ENCODE measurements at regions not wholly inside any gene's neighbourhood (a gene's known extent, or its start where the extent isn't known, plus 50 kb on each side); places are given as distances from the start of the nearest gene placed in this dataset.

DNA sequence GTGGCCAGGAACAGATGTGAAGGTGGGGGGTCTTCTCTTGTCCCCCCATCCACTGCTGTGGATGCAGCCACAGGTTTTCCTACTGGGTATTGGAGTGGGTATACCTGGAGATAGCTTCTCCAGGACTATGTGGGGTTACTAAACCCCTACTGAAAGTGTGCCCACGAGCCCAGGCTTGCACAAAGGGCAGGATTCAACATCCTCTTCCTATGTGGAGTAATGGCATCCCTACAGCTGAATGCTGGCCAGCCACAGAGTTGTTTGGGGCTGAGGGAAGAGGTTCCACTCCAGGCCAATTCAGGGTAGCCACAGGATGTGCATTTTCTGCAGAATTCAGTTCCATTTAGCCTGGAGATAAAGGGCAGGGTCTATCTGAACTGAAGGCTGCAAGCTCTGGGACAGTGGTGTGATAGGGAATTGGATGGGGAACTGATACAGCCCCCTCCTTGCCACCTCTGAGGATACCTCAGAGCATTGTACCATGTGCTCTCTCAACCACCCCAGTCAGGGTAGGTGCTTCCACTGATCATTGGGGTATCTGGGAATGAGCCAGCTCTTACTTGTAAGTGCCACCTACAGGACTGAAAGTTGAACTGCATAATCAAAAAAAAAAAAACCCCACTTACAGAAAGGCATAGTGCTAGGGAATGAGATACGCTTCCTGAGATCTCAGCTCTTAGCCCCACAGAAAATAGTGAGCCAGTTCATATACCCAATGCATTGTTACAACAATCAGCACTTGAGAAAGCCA, 187.1 kb downstream of the KITLG start:
- TF ChIP-seq FOS (IDR thresholded peaks at IDR 0.05; ENCODE audit: low read depth, low read length) (no peak), RAD21 (IDR thresholded peaks at IDR 0.05; ENCODE audit: low read length) (peak; percentile 32), BHLHE40 (IDR thresholded peaks at IDR 0.05; ENCODE audit: low read depth, low read length) (no peak), SMC3 (IDR thresholded peaks at IDR 0.05; ENCODE audit: low read depth, low read length) (peak; percentile 43; the same call in 1 of the 2 replicates)
- TF ChIP-seq, protein P1, sequence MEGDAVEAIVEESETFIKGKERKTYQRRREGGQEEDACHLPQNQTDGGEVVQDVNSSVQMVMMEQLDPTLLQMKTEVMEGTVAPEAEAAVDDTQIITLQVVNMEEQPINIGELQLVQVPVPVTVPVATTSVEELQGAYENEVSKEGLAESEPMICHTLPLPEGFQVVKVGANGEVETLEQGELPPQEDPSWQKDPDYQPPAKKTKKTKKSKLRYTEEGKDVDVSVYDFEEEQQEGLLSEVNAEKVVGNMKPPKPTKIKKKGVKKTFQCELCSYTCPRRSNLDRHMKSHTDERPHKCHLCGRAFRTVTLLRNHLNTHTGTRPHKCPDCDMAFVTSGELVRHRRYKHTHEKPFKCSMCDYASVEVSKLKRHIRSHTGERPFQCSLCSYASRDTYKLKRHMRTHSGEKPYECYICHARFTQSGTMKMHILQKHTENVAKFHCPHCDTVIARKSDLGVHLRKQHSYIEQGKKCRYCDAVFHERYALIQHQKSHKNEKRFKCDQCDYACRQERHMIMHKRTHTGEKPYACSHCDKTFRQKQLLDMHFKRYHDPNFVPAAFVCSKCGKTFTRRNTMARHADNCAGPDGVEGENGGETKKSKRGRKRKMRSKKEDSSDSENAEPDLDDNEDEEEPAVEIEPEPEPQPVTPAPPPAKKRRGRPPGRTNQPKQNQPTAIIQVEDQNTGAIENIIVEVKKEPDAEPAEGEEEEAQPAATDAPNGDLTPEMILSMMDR (conservative IDR thresholded peaks at IDR 0.05; ENCODE audit: low read depth, low read length): peak; percentile 35; the same call in 1 of the 2 replicates
- Histone ChIP-seq H4K91ac (ENCODE audit: insufficient read depth, low read depth, low read length) (peak overlapping the region; percentile 10; the same call in 1 of the 2 replicates), H3K27ac (ENCODE audit: insufficient read depth, low read length) (no peak overlapping the region), H2BK120ac (ENCODE audit: low read depth, low read length) (peak overlapping the region; percentile 20), H2AK9ac (replicated peaks; ENCODE audit: low read depth, low read length, poor library complexity) (peak overlapping the region; percentile 52), H3K36me3 (ENCODE audit: control insufficient read depth, insufficient read depth, low read length) (no peaks in the 10 kb centered on the region), H4K5ac (ENCODE audit: low read depth, low read length) (no peak overlapping the region), H3K18ac (ENCODE audit: low read depth, low read length) (no peak overlapping the region), H3K4me1 (ENCODE audit: control insufficient read depth, insufficient read depth, low read length) (peaks cover 4% of the 10 kb centered on the region), H3K9me3 (ENCODE audit: control insufficient read depth, insufficient read depth, low read length) (no peaks in the 10 kb centered on the region), H3K9me1 (ENCODE audit: insufficient read depth, low read length) (0 out of 2 replicates have a peak, but pooled peaks cover 8% of the 10 kb centered on the region), H3K14ac (replicated peaks; ENCODE audit: low read depth, low read length) (peak overlapping the region; percentile 38), H2AK5ac (ENCODE audit: low read depth, low read length) (peak overlapping the region; percentile 6), H3K9ac (ENCODE audit: low read depth, low read length) (no peak overlapping the region), H3K4me2 (ENCODE audit: low read depth, low read length) (no peak overlapping the region), H3K4me3 (ENCODE audit: insufficient read depth, low read depth, low read length) (no peak overlapping the region), H2AFZ (replicated peaks; ENCODE audit: low read length, poor library complexity) (peak overlapping the region; percentile 54), H3K23ac (ENCODE audit: low read depth, low read length) (no peak overlapping the region), H4K20me1 (ENCODE audit: insufficient read depth, low read length) (no peaks in the 10 kb centered on the region), H4K8ac (ENCODE audit: low read depth in 2 of 2, low read length in 2 of 2) (no peak overlapping the region), H3K79me1 (ENCODE audit: low read depth in 1 of 2, low read length in 2 of 2) (peaks cover 3 to 6% of the 10 kb centered on the region in 2 experiments; a peak in 1 of 4 replicates), H3K27me3 (ENCODE audit: control insufficient read depth, insufficient read depth, low read length) (no peaks in the 10 kb centered on the region), H2BK5ac (ENCODE audit: low read depth, low read length, poor library complexity, severe bottlenecking) (no peak overlapping the region), H3K4ac (ENCODE audit: low read depth, low read length) (peak overlapping the region; percentile 15), H2BK15ac (ENCODE audit: low read depth, low read length) (peak overlapping the region; percentile 44; the same call in 1 of the 3 replicates), H2BK20ac (ENCODE audit: low read depth, low read length) (peak overlapping the region; percentile 75), H3K56ac (ENCODE audit: extremely low read depth, insufficient read depth, low read length) (no peak overlapping the region)
- no CpG with 5 or more reads among the region's 2 CpGs for WGBS, 2 experiments (ENCODE audit: extremely low coverage in 2 of 2, insufficient read length in 1 of 2)
- intact Hi-C loops (cut with micrococcal nuclease) (loop anchor here (5.0 kb wide), 1 partner anchor 859 kb away; no protein-coding TSS in a partner anchor), in situ Hi-C loops (cut with MboI; ENCODE audit: low sequenced_read_pairs) (no loop called here), dilution Hi-C loops (cut with HindIII; ENCODE audit: low sequenced_read_pairs, unreplicated experiment) (no loop called here)
- BruUV-seq (replicated peaks): no TSS peak
- CTCF ChIA-PET: interaction anchor here (0.6 to 1.3 kb wide), 6 partner anchors 14 to 436 kb away, joined by 3 to 9 read pairs (median 5); no protein-coding TSS in a partner anchor
- peak; percentile 35 for DNase-seq
- no peak for ATAC-seq (ENCODE audit: low read depth)
- POLR2A ChIA-PET (ENCODE audit: unreplicated experiment): no interaction called here

Measured in IMR-90 (cell line).